ENCODE measurements at regions not wholly inside any gene's neighbourhood (a gene's known extent, or its start where the extent isn't known, plus 50 kb on each side); places are given as distances from the start of the nearest gene placed in this dataset.

GRCh38 chr2:21643180-21643579, 519.4 kb downstream of the TDRD15 start:
- TF ChIP-seq, protein P1, sequence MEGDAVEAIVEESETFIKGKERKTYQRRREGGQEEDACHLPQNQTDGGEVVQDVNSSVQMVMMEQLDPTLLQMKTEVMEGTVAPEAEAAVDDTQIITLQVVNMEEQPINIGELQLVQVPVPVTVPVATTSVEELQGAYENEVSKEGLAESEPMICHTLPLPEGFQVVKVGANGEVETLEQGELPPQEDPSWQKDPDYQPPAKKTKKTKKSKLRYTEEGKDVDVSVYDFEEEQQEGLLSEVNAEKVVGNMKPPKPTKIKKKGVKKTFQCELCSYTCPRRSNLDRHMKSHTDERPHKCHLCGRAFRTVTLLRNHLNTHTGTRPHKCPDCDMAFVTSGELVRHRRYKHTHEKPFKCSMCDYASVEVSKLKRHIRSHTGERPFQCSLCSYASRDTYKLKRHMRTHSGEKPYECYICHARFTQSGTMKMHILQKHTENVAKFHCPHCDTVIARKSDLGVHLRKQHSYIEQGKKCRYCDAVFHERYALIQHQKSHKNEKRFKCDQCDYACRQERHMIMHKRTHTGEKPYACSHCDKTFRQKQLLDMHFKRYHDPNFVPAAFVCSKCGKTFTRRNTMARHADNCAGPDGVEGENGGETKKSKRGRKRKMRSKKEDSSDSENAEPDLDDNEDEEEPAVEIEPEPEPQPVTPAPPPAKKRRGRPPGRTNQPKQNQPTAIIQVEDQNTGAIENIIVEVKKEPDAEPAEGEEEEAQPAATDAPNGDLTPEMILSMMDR (IDR thresholded peaks at IDR 0.05): no peak
- no peak for TF ChIP-seq POLR2A (IDR thresholded peaks at IDR 0.05)

Measured in heart left ventricle (tissue), 13 donors.